VCaP (cell line): ENCODE measurements at regions not wholly inside any gene's neighbourhood (a gene's known extent, or its start where the extent isn't known, plus 50 kb on each side); places are given as distances from the start of the nearest gene placed in this dataset.

Source experiments
- H3K27ac ChIP-seq: fragments of 450-650 bp; 2 replicates; pipeline ENCODE4 v1.5.1; 2017
- CTCF ChIP-seq: fragments of 450-650 bp; conservative IDR thresholded peaks from 2 replicates; pipeline ENCODE4 v1.5.1; 2017; ENCODE audit warnings: mild to moderate bottlenecking, moderate library complexity

- H3K27ac ChIP-seq: no peak overlapping the region
- TF ChIP-seq CTCF: peak; percentile 25
Measured at GRCh38 chr12:92650228-92650822, 52.5 kb upstream of the PLEKHG7 start.

GRCh38 chr12:92649511-92650227 is 53.1 kb upstream of the PLEKHG7 start:
- TF ChIP-seq CTCF: peak; percentile 76
- H3K27ac ChIP-seq: no peak overlapping the region

GRCh38 chr12:92648242-92649031 is 54.4 kb upstream of the PLEKHG7 start:
- no peak for TF ChIP-seq CTCF
- H3K27ac ChIP-seq: no peak overlapping the region

GRCh38 chr12:92641291-92641690 is 61.5 kb upstream of the PLEKHG7 start:
- H3K27ac ChIP-seq: no peak overlapping the region
- TF ChIP-seq CTCF: no peak

- no peak overlapping the region for H3K27ac ChIP-seq
- TF ChIP-seq CTCF: no peak
Measured at GRCh38 chr12:92640691-92641090, 62.1 kb upstream of the PLEKHG7 start.

DNA sequence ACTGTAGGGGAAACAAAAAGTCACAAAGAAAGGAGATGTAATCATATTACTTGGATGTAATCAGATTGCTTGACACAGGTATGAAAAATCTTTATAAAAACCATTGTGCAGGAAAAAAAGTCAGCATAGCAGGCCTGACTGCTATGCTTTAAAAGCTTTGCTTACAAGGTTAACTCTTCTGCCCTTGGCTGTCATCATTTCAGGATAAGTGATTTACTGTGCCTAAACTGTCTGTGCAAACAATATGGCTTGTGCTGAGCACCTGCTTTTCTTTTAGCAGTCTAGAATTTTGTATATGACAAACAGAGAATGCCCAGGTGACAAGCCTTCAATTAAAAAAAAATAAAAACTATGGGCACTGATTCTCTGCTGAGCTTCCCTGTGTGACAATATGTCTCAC is 63.8 kb upstream of the PLEKHG7 start:
- no peak overlapping the region for H3K27ac ChIP-seq
- no peak for TF ChIP-seq CTCF

- no peak for TF ChIP-seq CTCF
- no peak overlapping the region for H3K27ac ChIP-seq
Measured at GRCh38 chr12:92634730-92635129, 68.1 kb upstream of the PLEKHG7 start.
